ENCODE measurements at regions not wholly inside any gene's neighbourhood (a gene's known extent, or its start where the extent isn't known, plus 50 kb on each side); places are given as distances from the start of the nearest gene placed in this dataset.
A peak's percentile ranks its signal among the peaks of the same experiment; 100 is the strongest.

DNA sequence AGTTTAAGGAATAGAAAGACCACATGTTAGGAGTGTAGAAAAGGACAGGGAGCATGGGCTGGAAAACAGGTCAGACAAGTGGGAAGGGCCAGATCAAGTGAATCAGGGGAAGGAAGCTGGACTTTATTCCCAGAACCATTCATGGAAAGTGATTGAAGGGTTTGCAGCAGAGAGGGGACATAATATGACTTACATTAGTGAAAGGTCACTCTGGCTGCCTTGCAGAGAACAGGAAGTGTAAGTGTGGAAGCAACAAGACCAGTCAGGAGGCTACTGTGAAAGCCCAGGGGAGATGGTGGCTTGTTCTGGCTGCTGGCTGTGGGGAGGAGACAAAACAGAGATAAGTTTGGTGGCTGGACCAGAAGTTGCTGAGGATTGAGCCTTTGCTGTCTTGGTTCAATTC is 69.1 kb downstream of the VCPKMT start:
- DNase-seq (ENCODE audit: low read depth, low spot score): no peak
- CTCF ChIA-PET: no interaction called here
- BruUV-seq (replicated peaks): no TSS peak

DNA sequence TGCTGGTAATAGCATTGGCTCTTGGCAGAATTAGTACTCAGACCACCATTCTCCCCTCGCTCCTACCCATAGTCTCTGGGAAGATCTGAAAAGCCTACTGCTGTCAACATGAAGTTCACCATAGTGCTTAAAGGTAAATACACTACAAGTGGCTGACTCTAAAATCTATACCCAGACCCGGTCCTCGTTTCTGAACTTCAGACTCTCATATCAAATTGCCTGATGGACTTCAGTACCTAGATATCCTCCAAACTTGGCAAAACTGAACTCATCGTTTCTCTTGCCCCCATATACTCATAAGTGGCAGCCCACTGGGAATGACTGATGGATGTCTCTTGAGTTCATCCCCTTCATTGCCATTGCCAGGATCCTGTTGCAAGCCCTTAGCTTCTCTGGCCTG is 67.3 kb downstream of the VCPKMT start:
- no peaks in the 10 kb centered on the region for H3K9me2 ChIP-seq (ENCODE audit: insufficient read depth)
- peaks cover 0 to 26% of the 10 kb centered on the region in 2 experiments; a peak in 1 of 4 replicates for H3K4me1 ChIP-seq (ENCODE audit: control insufficient read depth in 1 of 2, insufficient read depth in 2 of 2, low read length in 2 of 2)
- H4K20me1 ChIP-seq (ENCODE audit: insufficient read depth): no peaks in the 10 kb centered on the region
- ChIA-PET CTCF (no interaction called here), POLR2A (no interaction called here), RAD21 (ENCODE audit: low non-redundant PET in 1 of 2, low total read pairs in 2 of 2, uncharacterized antibody in 2 of 2, unreplicated experiment in 2 of 2) (no interaction called here)
- no peak overlapping the region for H3K4me3 ChIP-seq (replicated peaks in 1 of 2; ENCODE audit: low read depth in 1 of 2, low read length in 2 of 2)
- no peak overlapping the region for H3K9ac ChIP-seq (ENCODE audit: low read length)
- 0 out of 4 replicates have a peak, but pooled peaks cover 0 to 4% of the 10 kb centered on the region in 2 experiments for H3K36me3 ChIP-seq (ENCODE audit: control insufficient read depth in 1 of 2, insufficient read depth in 2 of 2, low read length in 2 of 2)
- H2AFZ ChIP-seq (ENCODE audit: low read depth, low read length, poor library complexity, severe bottlenecking): no peak overlapping the region
- ATAC-seq (no peak), DNase-seq (ENCODE audit: low read depth, low spot score) (no peak)
- H3K27ac ChIP-seq (ENCODE audit: low read depth, low read length): no peak overlapping the region
- H3K79me2 ChIP-seq (ENCODE audit: insufficient read depth, low read length): no peaks in the 10 kb centered on the region
- H3K9me3 ChIP-seq (ENCODE audit: control insufficient read depth in 1 of 2, insufficient read depth in 1 of 2, low read depth in 1 of 2, low read length in 2 of 2): no peaks in the 10 kb centered on the region; a peak in 1 of 4 replicates
- BruUV-seq (replicated peaks): no TSS peak
- no peak overlapping the region for H3K4me2 ChIP-seq (ENCODE audit: low read length)
- no peaks in the 10 kb centered on the region for H3K27me3 ChIP-seq (ENCODE audit: insufficient read depth, low read length)
- intact Hi-C loops (cut with micrococcal nuclease): no loop called here
- TF ChIP-seq, protein P1, sequence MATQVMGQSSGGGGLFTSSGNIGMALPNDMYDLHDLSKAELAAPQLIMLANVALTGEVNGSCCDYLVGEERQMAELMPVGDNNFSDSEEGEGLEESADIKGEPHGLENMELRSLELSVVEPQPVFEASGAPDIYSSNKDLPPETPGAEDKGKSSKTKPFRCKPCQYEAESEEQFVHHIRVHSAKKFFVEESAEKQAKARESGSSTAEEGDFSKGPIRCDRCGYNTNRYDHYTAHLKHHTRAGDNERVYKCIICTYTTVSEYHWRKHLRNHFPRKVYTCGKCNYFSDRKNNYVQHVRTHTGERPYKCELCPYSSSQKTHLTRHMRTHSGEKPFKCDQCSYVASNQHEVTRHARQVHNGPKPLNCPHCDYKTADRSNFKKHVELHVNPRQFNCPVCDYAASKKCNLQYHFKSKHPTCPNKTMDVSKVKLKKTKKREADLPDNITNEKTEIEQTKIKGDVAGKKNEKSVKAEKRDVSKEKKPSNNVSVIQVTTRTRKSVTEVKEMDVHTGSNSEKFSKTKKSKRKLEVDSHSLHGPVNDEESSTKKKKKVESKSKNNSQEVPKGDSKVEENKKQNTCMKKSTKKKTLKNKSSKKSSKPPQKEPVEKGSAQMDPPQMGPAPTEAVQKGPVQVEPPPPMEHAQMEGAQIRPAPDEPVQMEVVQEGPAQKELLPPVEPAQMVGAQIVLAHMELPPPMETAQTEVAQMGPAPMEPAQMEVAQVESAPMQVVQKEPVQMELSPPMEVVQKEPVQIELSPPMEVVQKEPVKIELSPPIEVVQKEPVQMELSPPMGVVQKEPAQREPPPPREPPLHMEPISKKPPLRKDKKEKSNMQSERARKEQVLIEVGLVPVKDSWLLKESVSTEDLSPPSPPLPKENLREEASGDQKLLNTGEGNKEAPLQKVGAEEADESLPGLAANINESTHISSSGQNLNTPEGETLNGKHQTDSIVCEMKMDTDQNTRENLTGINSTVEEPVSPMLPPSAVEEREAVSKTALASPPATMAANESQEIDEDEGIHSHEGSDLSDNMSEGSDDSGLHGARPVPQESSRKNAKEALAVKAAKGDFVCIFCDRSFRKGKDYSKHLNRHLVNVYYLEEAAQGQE (IDR thresholded peaks at IDR 0.05; ENCODE audit: low read depth): no peak
- TF ChIP-seq ZNF274 (IDR thresholded peaks at IDR 0.05; ENCODE audit: low read depth, low read length) (no peak), POLR2A (IDR thresholded peaks at IDR 0.05; ENCODE audit: borderline replicate concordance, extremely low read depth, insufficient read depth, insufficient read length) (no peak), CEBPB (IDR thresholded peaks at IDR 0.05; ENCODE audit: low read depth) (no peak), JUND (IDR thresholded peaks at IDR 0.05) (no peak)
- TF ChIP-seq, protein P2, sequence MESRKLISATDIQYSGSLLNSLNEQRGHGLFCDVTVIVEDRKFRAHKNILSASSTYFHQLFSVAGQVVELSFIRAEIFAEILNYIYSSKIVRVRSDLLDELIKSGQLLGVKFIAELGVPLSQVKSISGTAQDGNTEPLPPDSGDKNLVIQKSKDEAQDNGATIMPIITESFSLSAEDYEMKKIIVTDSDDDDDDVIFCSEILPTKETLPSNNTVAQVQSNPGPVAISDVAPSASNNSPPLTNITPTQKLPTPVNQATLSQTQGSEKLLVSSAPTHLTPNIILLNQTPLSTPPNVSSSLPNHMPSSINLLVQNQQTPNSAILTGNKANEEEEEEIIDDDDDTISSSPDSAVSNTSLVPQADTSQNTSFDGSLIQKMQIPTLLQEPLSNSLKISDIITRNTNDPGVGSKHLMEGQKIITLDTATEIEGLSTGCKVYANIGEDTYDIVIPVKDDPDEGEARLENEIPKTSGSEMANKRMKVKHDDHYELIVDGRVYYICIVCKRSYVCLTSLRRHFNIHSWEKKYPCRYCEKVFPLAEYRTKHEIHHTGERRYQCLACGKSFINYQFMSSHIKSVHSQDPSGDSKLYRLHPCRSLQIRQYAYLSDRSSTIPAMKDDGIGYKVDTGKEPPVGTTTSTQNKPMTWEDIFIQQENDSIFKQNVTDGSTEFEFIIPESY (IDR thresholded peaks at IDR 0.05; ENCODE audit: extremely low read depth, insufficient replicate concordance, low read length): no peak

More for the DNA sequence above, 69.1 kb downstream of the VCPKMT start:
- intact Hi-C loops (cut with micrococcal nuclease): no loop called here
- no peak for ATAC-seq
- POLR2A ChIA-PET: no interaction called here
- no peaks in the 10 kb centered on the region for H3K9me2 ChIP-seq (ENCODE audit: insufficient read depth)
- TF ChIP-seq, protein P1 (IDR thresholded peaks at IDR 0.05; ENCODE audit: low read depth): no peak
- TF ChIP-seq, protein P3, sequence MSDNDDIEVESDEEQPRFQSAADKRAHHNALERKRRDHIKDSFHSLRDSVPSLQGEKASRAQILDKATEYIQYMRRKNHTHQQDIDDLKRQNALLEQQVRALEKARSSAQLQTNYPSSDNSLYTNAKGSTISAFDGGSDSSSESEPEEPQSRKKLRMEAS (IDR thresholded peaks at IDR 0.05): 0 out of 2 replicates have a peak, but pooled peaks have one; percentile 30
- H3K4me1 ChIP-seq (ENCODE audit: control insufficient read depth in 1 of 2, insufficient read depth in 2 of 2, low read length in 2 of 2): peaks cover 0 to 32% of the 10 kb centered on the region in 2 experiments; a peak in 1 of 4 replicates
- RAD21 ChIA-PET (ENCODE audit: low non-redundant PET in 1 of 2, low total read pairs in 2 of 2, uncharacterized antibody in 2 of 2, unreplicated experiment in 2 of 2): no interaction called here
- no peaks in the 10 kb centered on the region; a peak in 1 of 4 replicates for H3K9me3 ChIP-seq (ENCODE audit: control insufficient read depth in 1 of 2, insufficient read depth in 1 of 2, low read depth in 1 of 2, low read length in 2 of 2)
- H2AFZ ChIP-seq (ENCODE audit: low read depth, low read length, poor library complexity, severe bottlenecking): no peak overlapping the region
- H3K4me2 ChIP-seq (ENCODE audit: low read length): 0 out of 2 replicates have a peak overlapping the region, but pooled peaks have one; percentile 1
- no peak overlapping the region for H3K4me3 ChIP-seq (replicated peaks in 1 of 2; ENCODE audit: low read depth in 1 of 2, low read length in 2 of 2)
- H3K36me3 ChIP-seq (ENCODE audit: control insufficient read depth in 1 of 2, insufficient read depth in 2 of 2, low read length in 2 of 2): 0 out of 4 replicates have a peak, but pooled peaks cover 0 to 4% of the 10 kb centered on the region in 2 experiments
- H3K27me3 ChIP-seq (ENCODE audit: insufficient read depth, low read length): no peaks in the 10 kb centered on the region
- H3K27ac ChIP-seq (ENCODE audit: low read depth, low read length): no peak overlapping the region
- no peak overlapping the region for H3K9ac ChIP-seq (ENCODE audit: low read length)
- H3K79me2 ChIP-seq (ENCODE audit: insufficient read depth, low read length): no peaks in the 10 kb centered on the region
- no peaks in the 10 kb centered on the region for H4K20me1 ChIP-seq (ENCODE audit: insufficient read depth)
